T-helper 2 cell treated with Interferon-gamma antibody and Interleukin-4, amounts not matched to agents 100 ng/mL and 5 ng/mL, for 36 hours (primary cell): ENCODE measurements at regions not wholly inside any gene's neighbourhood (a gene's known extent, or its start where the extent isn't known, plus 50 kb on each side); places are given as distances from the start of the nearest gene placed in this dataset.

Source experiments
- intact Hi-C: fragments of 100-400 bp; cut with micrococcal nuclease; formaldehyde crosslinking; loops from one replicate; pipeline ENCODE4 v1.15.1; 2023

DNA sequence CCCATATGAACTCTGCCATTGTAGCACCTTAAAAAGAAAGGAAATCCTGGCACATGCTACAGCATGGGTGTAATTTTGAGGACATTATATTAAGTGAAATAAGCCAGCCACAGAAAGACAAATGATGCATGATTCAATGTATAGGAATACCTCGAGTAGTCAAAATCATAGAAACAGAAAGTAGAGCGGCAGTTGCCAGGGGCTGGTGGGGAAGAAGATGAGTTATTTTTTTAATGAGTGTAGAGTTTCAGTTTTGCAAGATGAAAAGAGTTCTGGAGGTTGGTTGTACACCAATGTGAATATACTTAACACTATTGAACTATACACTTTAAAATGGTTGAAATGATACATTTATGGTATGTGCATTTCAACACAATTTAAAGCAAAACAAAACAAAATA, 133.0 kb downstream of the ZDHHC21 start:
- intact Hi-C loops = no loop called here

DNA sequence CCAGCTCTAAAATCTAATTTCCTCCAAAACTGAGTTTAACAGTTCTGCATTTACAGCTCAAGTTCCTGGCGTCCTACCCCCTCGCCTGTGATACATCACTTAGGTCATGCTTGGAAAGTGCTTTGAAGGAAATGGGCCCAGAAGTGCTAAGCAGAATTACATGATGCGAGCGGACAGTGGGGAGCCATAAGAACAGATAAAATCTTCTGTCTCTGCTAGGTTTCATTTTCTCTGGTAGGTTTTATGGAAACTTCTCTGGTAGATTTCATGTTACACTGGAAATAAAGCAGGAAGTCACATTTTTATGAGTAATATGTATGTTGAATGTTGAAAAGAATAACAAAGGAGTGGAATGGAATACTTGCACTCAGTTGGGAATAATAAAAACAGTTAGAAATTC, 138.3 kb downstream of the ZDHHC21 start:
- intact Hi-C loops = no loop called here

DNA sequence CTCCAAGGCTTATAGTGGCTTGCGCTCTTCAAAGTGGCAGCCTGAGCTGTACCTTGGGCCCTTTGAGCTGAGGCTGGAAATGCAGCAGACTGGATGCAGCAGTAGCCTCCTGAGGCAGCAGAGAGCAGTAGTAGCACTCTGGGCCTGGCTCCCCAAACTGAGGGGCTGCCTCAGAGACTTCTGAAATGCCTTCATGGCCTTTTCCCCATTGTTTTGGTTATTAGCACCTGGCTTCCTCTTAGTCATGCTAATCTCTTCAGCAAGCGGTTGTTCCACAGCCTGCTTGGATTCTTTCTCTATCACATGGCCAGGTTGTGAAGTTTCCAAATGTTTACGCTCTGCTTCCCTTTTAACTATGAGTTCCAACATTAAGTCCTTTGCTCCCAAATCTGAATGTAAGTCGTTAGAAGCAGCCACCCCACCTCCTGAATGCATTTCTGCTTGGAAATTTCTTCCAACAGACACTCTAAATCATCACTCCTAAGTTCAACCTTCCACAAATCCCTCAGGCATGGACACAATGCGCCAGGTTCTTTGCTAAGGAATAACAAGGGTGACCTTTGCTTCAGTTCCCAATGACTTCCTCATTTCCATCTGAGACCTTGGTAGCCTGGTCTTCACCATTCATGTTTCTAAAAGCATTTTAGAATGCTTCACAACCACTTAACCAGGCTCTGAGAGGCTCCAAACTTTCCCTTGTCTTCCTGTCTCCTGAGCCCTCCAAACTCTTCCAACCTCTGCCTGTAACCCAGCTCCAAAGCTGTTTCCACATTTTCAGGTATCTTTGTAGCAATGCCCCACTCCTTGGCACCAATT, 145.8 kb downstream of the ZDHHC21 start:
- intact Hi-C loops = no loop called here

DNA sequence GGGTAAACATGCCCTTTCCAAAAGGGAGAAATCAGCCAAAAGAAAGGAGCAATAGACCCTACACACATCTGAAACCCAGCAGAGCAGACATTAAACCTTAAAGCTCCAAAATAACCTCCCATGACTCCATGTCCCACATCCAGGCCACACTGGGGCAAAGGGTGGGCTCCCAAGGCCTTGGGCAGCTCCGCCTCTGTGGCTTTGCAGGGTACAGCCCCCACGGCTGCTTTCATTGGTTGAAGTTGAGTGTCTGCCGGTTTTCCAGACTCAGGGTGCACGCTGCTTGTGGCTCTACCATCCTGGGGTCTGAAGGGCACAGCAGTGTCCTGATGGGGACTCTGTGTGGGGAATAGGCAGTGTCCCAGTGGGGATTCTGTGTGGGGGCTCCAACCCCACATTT, 146.5 kb downstream of the ZDHHC21 start:
- intact Hi-C loops = no loop called here

DNA sequence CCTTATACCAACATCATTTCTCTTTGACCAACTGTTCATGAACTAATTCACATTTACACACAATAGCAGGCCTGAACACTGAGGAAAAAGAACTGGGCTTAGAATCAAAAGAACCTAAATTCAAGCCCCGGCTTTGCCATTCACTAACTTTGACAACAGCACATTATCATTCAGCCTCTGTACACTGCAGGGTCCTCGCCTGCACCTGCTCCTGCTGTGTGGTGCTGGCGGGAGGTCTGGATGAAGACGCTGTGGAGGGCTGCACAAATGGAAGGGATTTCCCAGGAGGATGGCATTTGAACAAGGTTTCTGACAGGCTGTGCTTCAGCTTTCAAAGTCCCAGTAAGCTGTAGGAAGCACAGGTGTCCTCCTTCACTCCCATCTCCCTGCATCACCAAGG, 151.2 kb downstream of the ZDHHC21 start:
- intact Hi-C loops = no loop called here

DNA sequence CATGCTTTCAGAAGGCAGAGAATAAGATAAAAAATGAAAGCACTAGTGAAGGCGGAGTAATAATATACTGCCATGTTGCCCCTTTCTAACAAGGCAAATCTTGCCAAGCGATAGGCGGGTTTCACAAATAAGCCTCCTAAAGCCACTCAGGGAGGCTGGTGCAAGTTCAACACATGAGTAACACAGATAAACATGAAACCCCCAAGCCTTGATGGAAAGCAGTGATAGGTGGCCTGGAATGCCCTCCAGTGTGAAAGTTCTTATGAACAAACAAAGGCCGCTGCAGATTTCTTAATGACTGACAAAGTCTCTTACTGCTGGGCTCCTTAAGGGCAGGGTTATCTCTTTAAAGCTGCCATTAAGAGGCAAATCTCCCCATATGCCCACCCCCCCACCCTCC, 154.7 kb downstream of the ZDHHC21 start:
- intact Hi-C loops = no loop called here

DNA sequence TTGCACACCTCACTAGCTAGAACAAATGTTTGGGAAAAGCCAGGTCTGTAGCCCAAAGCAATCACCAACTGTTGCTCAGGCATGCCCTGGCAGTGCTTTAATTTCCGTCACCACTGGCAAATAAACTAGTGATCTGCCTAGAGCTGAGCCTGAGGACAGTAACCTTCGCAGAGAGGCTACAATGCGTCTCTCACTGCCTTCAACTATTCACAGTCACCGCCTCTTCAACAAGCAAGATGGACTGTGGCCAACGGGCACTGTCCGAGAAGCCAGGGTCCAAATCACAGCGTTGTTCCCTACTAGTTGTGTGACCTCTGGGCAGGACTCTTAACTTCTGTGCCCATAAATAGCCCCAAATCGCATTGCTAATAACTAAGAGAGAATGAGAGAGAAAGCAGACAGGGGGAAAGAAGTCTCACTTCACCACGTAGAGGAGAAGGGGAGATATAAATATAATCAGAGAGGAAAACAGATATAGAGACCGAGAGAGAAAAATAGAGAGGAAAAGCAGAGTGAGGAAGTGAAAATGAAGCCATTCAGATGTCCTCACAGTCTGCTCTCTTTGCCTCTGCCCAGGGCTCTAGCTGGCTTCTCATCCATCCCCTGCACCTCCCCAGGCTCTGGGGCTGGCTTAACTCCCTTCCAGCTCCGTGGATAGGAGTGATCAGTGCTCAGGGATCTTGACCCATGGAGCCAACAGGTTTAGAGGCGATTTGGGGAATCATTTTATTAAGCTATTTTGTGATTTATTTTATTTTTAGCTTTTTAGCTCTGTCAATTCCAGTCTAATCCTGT, 157.9 kb downstream of the ZDHHC21 start:
- intact Hi-C loops = no loop called here

DNA sequence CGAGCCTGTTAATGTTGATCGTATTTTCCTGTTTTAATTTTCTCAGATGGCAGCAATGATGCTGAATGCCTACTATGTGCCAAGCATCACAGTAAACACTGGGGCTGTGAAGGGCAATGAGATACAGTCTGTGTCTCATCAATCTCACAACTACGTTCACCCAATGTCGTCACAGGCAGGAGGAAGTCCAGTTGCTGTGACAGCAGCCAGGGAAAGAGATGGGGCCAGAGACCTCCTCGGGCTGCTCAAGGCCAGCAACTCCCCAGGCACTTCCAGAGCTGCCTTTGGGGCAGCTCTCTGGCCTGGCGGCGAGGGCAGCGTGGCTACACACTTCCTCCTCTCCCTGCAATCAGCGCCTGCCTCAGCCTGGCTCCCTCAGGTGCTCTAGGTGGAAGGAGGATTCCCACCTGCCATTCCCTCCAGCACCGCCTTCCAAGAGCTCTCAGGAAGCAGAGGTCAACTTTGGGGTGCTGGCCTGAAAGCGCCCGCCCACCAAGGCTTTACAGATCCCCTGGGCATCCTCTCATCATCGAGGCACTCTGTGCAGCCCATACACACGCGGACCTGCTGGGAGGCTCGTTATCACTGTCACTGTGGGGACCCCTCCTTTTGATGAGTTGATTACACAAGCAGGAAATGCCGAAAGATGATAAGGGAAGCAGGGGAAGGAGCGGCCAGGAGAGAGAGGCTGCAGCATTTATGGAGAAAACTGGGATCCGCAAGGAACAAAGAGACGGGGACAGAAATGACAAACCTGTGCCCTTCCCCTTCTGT, 159.2 kb downstream of the ZDHHC21 start:
- intact Hi-C loops = no loop called here

DNA sequence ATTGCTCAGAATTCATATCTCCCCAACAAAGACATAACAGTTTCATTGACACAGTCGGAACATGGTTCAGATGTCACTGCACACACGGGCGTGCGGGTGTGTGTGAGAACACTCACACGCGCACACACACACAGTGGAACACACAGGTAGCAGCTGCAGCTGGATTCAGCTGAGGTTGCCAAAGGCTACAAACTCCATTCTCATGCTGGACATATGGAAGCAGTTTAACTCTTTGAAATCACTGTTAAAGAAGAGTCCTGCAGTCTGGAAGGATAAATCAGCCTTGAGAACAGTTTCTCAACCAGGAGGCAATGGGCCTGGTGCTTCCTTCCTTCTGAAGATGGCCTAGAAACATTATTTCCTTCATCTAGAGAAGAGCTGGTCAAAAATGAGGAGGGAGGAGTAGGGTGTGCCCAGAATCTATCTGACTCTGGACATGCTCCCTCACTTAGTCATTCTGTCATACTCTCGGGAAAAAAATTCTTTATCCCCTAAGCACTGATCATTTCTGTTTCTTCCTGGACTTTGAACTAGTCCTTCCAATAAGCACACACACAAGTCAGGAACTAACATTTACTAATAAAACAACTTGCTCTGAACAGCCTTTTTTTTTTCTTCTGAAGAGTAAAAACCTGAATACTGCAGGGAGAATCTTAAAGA, 160.6 kb downstream of the ZDHHC21 start:
- intact Hi-C loops = no loop called here

DNA sequence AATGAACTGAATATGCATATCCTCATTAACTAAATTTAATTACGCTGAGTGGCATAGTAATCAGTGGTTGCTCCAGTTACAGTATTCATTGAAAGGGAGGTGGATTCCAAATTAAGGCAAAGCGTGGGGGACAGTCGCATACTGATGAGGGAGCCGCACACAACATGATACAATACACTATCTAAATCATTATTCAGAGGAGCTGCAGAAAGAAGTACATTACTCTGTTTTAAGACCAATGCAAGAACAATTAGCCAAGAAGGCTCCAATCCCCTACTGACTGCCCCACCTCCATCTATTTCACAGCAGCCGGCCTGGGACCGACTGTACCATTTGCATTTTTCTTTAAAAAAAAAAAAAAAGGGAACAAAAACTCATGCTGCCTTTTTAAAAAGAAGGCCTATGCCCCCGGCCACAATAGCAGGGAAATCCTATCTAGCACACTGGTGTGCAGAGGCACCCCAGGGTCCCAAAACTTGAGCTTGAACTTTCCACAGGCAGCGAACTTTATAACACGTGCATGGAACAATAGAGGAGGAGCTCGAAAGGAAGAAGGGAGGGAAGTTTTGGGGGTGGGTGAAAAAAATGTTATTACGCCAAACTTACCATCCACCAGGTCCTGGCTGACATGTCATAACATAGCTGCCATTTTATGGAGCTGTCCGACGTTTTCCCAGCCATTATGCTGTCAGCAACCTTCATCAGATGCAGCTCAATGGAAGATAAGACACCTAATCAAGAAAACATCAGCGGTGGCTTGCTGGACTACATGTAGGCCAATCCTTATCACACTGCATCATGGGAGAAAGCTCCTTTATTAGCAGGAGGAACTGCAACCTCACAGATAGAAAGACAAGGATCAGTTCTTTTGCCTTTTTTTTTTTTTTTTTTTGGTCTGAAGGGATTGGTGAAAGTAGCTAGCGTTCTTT, 161.6 kb downstream of the ZDHHC21 start:
- intact Hi-C loops = no loop called here

DNA sequence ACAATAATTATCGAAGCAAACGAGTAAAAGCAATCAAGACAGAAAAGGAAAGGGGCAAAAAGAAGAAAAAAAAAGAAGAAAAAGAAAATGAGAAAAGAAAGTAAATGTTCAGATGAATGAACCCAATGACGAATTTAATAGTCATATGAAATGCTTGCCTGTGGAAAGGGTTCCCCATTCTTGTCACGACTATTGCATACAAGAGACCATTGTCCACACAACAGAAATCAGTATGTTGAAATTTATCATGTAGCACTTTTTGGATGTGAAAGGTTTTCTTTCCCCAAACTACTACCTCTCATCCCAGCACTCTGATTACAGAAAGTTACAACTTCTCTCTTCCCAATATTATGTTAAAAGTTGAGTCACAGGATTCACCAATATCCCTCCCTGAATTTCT, 162.4 kb downstream of the ZDHHC21 start:
- intact Hi-C loops = no loop called here

DNA sequence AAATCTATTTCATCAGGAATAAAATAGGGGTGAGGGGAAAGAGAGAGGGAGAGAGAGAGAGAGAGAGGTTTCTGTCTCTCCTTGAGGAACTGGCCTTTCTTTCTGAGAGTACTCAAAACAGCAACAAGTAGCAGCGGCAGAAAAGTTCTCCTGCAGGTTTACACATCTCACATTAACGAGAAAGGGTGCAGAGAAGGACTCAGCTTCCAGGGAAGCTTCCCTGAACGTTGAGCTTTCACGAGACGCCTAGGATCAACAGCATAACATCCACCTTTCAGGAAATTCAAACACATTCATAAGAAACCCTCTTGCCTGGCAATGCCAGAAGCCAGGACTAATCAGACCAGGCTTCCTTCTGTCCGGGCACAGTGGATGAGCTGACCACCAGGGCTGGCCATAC, 162.9 kb downstream of the ZDHHC21 start:
- intact Hi-C loops = no loop called here

DNA sequence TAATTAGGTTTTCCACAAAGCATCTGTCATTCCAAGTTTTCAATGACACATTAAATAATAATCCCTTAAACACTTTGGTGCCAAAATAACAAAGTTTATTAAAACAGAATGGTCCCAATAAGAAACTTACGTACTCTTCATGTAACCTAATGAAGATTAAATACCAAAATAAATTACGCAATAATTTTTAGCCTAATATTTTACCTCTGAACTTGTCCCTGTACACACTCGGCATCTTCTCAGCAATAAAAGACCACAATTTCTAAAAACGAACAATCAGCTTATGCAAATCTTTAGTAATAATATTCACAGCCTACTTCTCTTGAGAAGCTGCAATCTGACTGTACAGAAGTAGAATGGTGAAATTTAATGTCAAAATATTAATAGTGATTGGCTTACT, 163.6 kb downstream of the ZDHHC21 start:
- intact Hi-C loops = no loop called here

DNA sequence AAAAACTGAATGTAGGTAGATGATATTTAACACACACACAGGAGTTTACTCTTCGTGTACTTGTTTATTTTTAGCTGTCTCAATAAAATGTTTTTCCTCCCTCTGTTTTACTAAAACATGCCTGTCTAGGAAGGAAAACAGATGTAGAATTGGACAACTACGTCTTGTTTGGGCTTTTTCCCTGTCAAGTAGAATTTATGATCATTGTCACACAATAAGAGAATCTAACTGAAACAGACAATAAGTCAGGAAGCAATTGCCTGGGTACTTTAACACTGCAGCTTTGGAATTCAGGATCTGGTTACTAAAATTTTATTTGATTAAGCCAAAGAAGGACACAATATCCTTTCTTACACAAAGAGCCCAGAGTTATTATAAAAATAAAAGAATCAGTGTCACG, 164.2 kb downstream of the ZDHHC21 start:
- intact Hi-C loops = no loop called here

DNA sequence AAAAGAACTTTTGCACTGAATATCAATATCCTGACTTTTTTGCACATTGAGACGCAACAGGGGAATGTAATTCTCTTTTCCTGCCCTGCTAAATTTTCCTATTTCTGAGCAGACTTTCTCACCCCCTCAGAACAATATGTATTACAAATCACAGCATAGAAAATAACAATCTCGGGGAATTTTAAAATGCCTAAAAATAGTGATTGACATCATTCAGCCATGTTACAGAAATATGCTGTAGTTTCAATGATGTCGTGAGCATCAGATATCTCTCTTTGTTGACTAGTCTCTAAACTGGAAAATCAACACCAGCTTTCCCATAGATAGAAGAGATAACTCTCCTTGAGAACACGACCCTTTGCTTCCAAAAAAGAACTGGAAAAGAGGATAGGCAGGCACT, 166.7 kb downstream of the ZDHHC21 start:
- intact Hi-C loops = no loop called here

DNA sequence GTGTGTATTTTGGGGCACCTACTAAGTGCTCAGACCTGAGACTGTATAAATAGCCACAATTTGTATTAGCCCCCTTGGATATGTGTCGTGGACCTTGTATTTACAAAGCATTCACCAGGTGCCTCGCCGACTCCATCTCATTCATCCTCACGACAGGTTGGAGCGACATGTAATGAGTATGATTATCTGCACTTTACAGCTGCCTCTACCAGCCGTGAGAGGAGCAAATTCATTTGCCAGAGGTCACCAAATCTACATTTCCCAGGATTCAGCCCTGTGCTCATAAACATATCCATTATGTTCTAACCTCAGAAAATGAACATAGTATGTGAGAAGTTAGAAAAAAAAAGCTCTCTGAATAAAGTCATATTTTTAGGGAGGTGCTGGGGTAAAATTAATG, 167.4 kb downstream of the ZDHHC21 start:
- intact Hi-C loops = no loop called here

DNA sequence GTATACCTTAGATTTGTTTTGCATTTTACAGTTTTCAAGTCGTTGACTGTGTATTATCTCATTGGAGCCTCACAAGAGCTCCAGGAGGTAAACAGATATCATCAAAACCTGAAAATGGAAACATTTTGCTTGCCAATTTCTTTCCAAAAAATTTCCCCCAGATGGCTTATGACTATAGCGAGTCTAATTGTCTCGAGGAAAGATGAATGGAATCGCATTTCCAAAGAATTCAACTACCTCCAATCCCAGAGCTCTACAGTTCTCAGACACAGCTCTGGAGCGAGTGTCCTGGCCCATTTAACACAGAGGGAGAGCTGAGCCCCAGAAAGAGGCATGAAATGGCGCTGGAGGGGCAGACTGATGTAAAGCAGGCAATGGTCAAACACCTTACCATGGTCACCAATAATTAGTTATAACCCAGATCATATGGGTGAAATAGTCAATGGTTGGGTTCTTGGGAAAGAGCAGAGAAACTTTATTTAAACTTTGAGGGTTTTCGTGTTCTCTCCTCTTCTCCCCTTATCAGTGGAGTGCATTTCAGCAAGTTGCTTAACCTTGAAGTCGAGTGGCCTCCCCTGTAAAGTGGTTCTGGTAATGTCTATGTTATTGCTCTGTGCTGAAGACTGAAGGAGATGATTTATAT, 168.2 kb downstream of the ZDHHC21 start:
- intact Hi-C loops = no loop called here

DNA sequence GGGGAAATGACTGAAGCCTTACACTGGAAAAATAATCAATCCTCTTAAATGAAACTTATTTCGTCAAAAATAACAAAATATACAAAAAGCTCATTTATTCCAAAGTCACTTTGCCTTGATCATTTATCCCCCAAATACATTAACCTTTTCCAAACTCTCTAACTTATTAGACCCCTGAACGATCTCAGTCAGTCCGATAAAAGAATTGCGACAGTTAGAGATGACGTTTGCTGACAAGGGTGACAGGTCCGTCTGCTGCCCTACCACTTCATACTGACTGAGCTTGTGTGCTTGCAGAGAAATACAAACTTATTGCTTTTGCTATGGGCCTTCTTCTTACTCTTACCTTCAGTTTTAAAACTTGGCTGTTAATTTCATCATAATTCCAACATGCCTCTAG, 169.7 kb downstream of the ZDHHC21 start:
- intact Hi-C loops = no loop called here

DNA sequence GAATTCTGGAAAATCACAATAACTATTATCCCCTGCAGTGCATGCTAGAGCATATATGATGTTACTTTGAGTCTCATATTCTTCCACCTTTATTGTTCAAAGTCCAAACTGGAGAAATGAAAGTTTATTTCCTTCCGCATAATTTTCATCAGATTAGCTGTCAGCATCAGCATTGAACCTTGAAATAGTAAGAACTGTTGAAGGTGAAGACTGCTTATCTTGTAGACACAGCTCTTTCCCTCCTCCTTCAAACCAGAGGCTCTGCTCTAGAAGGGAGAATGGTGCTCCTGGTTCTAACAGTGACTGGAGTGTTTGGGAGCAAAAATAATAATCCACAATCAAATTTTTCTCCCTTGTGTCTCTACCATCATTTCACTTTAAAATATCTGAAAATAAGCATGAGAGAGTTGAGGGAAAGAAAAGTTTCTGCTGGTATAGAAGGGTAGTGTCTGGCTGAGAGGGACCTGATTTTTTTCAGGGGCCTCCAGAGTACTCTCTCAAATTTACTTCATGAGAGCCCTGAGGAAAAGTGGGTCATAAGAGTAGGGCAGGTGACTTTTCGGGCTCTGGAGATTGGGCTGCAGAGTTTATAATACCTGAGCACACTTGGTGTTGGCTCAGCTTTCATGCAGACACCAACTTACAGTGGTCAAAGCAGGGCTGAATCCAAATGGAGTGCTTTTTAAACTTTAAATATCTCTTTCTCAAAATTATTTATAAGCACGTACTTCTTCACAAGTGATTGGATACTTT, 170.4 kb downstream of the ZDHHC21 start:
- intact Hi-C loops = no loop called here
